GM21529 (cell line): ENCODE measurements at regions not wholly inside any gene's neighbourhood (a gene's known extent, or its start where the extent isn't known, plus 50 kb on each side); places are given as distances from the start of the nearest gene placed in this dataset.

ENCODE experiments used
- ATAC-seq: cut with Tn5 transposase; IDR thresholded peaks from one replicate; pipeline ENCODE4 v1.9.1; 2021; ENCODE audit not compliant: unreplicated experiment

GRCh38 chr2:66794070-66794469 is 359.1 kb downstream of the MEIS1 start:
- ATAC-seq = no peak

GRCh38 chr2:66794551-66794950 is 359.6 kb downstream of the MEIS1 start:
- ATAC-seq = no peak

GRCh38 chr2:66802877-66803276 is 368.0 kb downstream of the MEIS1 start:
- no peak for ATAC-seq

DNA sequence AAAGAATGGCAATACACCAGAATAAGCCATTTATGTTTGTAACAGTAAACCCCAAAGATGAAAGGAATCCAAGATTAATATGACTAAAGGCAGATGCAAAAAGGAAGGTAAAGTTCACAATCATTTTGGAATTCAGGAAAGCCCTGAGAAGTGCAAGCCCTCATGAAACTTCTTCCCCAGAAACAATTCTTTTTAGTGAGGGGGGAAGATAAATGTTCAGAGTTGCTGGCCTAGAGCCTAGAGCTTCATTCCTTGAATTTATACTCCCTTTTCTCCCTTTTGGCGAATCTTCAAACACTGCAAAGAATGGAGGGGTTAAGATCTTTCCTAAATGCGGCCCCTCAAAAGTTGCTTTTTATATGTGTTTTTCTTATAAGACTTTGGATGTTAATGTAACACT is 368.8 kb downstream of the MEIS1 start:
- ATAC-seq = no peak

GRCh38 chr2:66805016-66805865 is 370.3 kb downstream of the MEIS1 start:
- no peak for ATAC-seq

GRCh38 chr2:66805968-66806367 is 371.0 kb downstream of the MEIS1 start:
- ATAC-seq = no peak

- ATAC-seq = no peak
These were observed 378.6 kb downstream of the MEIS1 start for GRCh38 chr2:66813525-66813924.

DNA sequence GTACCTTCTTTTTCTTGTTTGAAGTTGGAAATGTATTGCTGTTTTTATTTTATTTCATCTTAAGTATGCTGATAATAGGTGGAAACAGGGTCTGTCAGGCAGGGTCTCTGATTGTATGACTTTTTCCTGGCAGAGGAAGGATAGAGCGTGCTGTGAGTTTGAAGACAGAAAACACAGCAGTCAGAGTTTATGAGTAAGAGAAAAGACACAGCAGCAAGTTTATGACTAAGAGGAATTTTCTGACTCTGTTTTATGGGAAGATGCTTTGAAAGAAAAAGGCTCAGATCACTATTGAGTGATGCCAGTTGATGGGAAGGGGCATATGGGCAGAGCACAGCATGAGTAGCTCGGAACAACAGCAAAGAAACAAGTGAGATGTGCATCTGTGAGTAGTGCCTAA is 379.1 kb downstream of the MEIS1 start:
- ATAC-seq = no peak

DNA sequence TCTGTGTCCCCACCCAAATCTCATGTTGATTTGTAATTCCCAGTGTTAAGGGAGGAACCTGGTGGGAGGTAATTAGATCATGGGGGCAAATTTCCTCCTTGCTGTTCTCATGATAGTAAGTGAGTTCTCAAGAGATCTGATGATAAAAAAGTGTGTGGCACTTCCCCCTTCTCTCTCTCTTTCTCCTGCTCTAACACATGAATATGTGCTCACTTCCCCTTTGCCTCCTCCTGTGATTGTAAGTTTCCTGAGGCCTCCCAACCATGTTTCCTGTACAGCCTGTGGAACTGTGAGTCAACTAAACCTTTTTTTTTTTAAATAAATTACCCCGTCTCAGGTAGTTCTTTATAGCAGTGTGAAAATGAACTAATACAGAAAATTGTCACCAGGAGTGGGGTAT is 380.0 kb downstream of the MEIS1 start:
- ATAC-seq = no peak

- no peak for ATAC-seq
These were observed 381.0 kb downstream of the MEIS1 start for GRCh38 chr2:66815886-66816285.

DNA sequence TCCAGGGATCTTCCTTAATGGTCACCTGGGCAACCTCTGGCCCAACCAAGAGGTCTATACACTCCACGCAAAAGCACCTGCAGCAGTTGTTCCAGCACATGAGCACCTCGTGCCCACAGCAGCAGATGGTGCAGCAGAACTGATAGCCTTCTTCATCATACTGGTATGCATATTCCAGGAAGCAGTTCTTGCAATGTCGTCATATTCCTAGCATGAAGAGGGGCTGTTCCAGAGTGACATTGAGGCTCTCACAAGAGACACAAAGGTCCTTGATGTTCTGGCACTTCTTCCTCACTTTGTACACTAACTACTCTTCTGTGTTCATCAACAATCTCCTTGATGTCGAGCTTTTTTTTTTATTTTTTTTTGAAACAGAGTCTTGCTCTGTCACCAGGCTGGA is 386.2 kb downstream of the MEIS1 start:
- ATAC-seq = no peak

GRCh38 chr2:66822186-66822585 is 387.3 kb downstream of the MEIS1 start:
- no peak for ATAC-seq

DNA sequence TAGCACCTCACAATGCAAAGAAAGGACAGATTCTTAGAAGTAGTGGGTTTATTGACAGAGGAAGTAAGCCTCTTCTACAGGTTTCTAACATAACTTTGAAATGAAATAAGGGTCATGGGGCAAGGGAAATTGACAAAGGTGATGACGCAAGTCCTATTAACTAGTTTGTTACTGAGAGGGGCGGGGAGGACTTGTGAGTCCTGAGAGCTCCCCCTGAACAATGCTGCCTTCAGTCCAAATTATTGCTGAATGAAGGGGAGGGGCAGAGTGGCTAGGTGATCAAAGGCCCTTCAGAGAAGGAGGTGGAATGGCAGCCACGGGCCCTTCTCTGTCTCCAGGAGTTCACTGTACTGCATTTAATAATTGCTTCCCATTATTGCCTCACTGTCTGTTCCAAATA is 390.0 kb downstream of the MEIS1 start:
- no peak for ATAC-seq

- ATAC-seq = no peak
These were observed 392.9 kb downstream of the MEIS1 start for GRCh38 chr2:66827851-66828250.

GRCh38 chr2:66828876-66829275 is 394.0 kb downstream of the MEIS1 start:
- ATAC-seq = no peak

DNA sequence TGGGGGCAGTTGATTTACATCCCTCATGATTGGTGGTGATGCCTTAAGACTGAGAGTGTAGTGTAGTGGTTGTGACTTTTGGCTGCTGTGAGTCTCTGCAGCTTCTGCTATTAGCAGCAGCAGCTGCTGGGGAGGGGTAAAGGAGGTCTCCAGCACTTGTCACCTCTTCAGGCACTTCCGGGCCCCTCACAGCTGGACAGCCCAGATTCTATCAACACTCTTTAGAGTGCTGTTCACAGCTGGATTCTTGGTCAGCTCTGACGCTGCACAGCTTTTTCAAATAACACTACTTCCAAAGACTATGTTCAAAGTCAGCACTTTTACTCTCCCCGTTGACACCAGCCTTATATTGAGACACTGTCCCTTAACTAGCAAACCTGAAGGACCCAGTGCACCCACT is 396.0 kb downstream of the MEIS1 start:
- no peak for ATAC-seq

DNA sequence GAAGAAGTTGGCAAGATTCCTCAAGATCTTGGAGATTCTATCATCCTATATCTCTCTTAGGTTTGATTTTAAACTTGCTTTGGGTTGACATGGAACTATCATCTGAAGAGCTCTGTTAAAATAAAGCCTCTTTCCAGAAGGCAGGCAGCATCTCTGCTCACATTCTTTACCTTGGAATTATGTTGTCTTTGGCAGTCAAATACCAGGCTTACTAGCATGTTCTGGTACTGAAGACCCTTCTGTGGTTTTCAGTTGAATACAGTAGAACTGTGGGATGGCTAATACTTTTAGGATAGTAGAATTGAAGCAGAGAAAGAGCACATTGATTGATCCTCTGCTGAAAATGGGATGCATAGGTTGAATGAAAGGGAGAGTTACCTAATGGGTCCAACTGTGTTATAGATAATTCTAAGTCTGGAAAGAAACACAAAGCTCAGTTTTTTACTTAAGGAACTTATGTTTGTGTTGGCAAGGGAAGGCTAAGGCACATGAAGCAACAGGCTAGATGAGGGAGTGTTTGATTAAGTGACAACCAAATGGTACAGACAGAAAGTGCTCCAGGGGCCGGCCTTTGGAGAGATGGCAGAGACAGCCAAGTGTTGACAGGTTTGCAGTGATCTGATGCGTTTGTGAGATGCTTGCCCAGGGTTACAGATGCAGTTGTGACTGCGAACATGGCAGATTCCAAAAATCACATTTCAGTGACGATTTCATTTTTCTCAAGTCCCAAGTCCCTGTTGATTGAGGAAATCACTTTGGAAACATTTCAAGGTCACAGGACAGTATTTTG is 397.9 kb downstream of the MEIS1 start:
- no peak for ATAC-seq

DNA sequence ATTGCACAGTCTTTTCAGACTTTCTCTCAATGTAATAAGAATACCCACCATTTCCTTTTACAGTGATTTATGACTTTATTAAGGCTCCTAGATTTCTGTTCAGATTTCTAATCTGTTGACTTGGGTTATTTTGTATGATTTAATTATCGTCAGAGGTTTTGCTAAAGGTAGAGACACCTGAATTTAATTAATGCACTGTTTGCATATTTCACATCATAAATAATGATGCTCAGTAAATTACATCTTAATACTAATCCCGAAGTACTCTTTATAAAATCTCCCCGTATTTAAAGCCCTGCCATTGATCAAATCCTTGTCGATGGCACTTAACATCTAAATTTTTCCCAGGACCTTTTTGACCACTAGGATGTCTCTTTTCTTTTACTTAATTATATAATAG is 399.9 kb downstream of the MEIS1 start:
- no peak for ATAC-seq

DNA sequence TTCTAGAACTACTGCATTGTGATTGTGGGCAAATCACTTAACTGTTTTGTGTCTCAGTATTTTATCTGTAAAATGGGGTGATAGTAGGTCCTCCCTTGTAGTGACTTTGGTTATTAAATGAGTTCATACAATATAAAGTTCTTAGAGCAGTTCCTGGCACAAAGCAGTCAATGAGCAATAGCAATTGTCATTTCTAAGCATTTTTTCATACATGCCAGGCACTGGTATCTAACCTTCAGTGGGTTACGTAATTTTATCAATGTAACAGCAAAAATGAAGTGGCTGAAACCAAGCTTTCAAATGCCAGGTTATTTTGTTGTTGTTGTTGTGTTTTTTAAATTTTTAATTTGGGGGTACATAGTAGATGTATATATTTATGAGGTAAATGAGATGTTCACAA is 401.9 kb downstream of the MEIS1 start:
- no peak for ATAC-seq

DNA sequence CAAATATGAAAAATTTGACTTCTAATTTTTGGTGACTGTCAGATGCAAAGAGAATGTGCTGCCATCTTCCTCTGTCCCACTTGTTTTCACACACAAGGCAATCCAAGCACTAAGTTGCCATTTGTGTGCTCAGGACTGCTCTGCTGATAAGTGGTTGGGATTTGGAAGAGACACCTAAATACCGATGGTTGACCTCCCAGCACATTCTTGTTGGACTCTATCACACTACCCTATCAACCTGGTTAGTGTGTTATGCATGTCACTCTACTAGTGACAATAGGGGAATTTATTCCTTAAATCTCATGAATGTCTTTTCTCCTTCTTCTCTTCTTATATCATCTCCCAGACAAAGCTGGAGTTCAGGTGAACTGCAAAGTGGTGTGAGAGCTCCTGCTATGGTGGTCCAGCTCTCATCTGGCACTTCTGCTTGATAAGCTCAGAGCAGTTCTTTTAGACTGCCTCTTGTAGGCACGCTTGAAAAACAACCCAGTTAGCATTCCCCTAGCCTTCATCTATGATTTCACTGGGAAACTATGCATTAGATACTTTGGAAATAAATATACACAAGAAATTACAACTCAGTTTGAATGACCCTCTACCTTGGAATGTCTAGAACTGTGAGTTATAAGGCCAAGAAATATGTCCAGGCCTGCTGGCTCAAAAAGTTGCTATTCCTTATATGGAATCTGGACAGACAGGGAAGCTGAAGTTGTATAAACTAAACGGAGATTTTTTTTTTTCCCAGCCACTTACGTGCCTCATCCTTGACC is 404.8 kb downstream of the MEIS1 start:
- no peak for ATAC-seq

DNA sequence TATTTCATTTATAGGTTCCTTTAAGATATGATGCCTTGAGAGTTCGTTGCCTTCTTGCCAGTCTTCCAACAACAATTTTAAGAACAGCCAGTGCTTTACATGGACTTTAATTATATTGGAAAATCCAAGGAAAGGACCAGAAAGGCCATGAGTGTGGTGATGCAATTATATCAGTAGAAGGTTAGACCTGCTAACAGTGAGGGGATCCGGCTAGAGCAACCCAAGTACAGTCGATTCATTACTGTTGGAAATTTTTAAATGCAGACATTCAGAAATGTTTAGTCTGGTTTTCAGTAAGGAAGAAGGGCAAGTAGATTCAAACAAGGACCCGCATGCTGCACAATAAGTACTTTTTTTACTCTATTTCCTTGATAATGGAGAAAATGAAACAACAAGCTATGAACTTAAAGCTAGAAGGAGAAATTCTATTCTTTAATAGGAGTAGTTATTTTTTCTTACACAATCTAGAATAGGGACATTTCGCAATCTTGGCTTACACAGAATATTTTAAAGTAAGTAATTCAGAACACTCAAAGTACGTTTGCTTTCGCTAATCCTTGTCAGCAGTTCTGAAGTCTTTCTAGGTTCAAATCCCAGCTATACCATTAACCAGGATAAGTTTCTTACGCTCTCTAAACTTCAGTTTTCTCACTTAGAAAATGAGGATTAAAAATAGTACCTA is 405.5 kb downstream of the MEIS1 start:
- no peak for ATAC-seq
